IMR-90 (cell line): ENCODE measurements at regions not wholly inside any gene's neighbourhood (a gene's known extent, or its start where the extent isn't known, plus 50 kb on each side); places are given as distances from the start of the nearest gene placed in this dataset.

ENCODE experiments used
- ATAC-seq: fragments of 200-7000 bp; cut with Tn5 transposase; 2 replicates; pipeline ENCODE4 v1.9.1; 2020; ENCODE audit warnings: low read depth, mild to moderate bottlenecking, moderate library complexity
- BruUV-seq: library from RNA; stranded (reverse); fragments of 400-500 nt; replicated peaks from 2 replicates; lab custom pipeline; 2021; lab: Mats Ljungman, UMichigan
- CTCF ChIA-PET: fragments of 300-600 bp; formaldehyde crosslinking; extraction: SDS; loops from one replicate; lab custom pipeline; 2021; ENCODE audit warnings: antibody characterized with exemption; lab: Yijun Ruan, JAX
- POLR2A ChIA-PET: fragments of 300-600 bp; sonication (Branson Sonifier 250); formaldehyde crosslinking; loops from one replicate; lab custom pipeline; 2022; ENCODE audit warnings: antibody characterized with exemption; ENCODE audit not compliant: unreplicated experiment; lab: Charles Lee
- DNase-seq: peaks from one replicate; pipeline ENCODE4 v3.0.0; 2013
- H2AFZ ChIP-seq: replicated peaks from 2 replicates; pipeline ENCODE3; 2013; ENCODE audit warnings: low read length, mild to moderate bottlenecking; ENCODE audit not compliant: poor library complexity
- H2AK5ac ChIP-seq: 2 replicates; pipeline ENCODE4 v1.6.1; 2013; ENCODE audit warnings: low read depth, low read length, inconsistent platforms
- H2AK9ac ChIP-seq: replicated peaks from 2 replicates; pipeline ENCODE3; 2013; ENCODE audit warnings: mild to moderate bottlenecking, low read depth, low read length, moderate library complexity; ENCODE audit not compliant: poor library complexity
- H2BK120ac ChIP-seq: 2 replicates; pipeline ENCODE4 v1.6.1; 2013; ENCODE audit warnings: low read depth, low read length, inconsistent platforms
- H2BK15ac ChIP-seq: 3 replicates; pipeline ENCODE4 v1.6.1; 2013; ENCODE audit warnings: low read depth, low read length, inconsistent platforms
- H2BK20ac ChIP-seq: 2 replicates; pipeline ENCODE4 v1.6.1; 2013; ENCODE audit warnings: low read depth, mild to moderate bottlenecking, inconsistent platforms, low read length, moderate library complexity
- H2BK5ac ChIP-seq: 2 replicates; pipeline ENCODE4 v1.6.1; 2013; ENCODE audit warnings: mild to moderate bottlenecking, low read depth, low read length, inconsistent platforms; ENCODE audit not compliant: poor library complexity, severe bottlenecking
- H3K14ac ChIP-seq: replicated peaks from 2 replicates; pipeline ENCODE4 v1.6.1; 2013; ENCODE audit warnings: low read depth, low read length, inconsistent platforms
- H3K18ac ChIP-seq: 2 replicates; pipeline ENCODE4 v1.6.1; 2013; ENCODE audit warnings: low read depth, low read length, control low read depth
- H3K23ac ChIP-seq: 2 replicates; pipeline ENCODE4 v1.6.1; 2013; ENCODE audit warnings: low read depth, low read length, inconsistent platforms
- H3K27ac ChIP-seq: 2 replicates; pipeline ENCODE4 v1.5.1; 2013; ENCODE audit warnings: mild to moderate bottlenecking, control low read depth, low read length; ENCODE audit not compliant: insufficient read depth
- H3K27me3 ChIP-seq: 2 replicates; pipeline ENCODE4 v1.6.1; 2013; ENCODE audit warnings: low read length; ENCODE audit not compliant: control insufficient read depth, insufficient read depth
- H3K36me3 ChIP-seq: 2 replicates; pipeline ENCODE4 v1.6.1; 2013; ENCODE audit warnings: low read length, mixed read lengths; ENCODE audit not compliant: control insufficient read depth, insufficient read depth
- H3K4ac ChIP-seq: 2 replicates; pipeline ENCODE4 v1.6.1; 2013; ENCODE audit warnings: low read depth, low read length, inconsistent platforms
- H3K4me1 ChIP-seq: 2 replicates; pipeline ENCODE4 v1.6.1; 2013; ENCODE audit warnings: low read length, mixed read lengths; ENCODE audit not compliant: control insufficient read depth, insufficient read depth
- H3K4me2 ChIP-seq: 2 replicates; pipeline ENCODE4 v1.6.1; 2013; ENCODE audit warnings: low read depth, mild to moderate bottlenecking, control low read depth, low read length, moderate library complexity
- H3K4me3 ChIP-seq: 2 replicates; pipeline ENCODE4 v1.5.1; 2013; ENCODE audit warnings: low read depth, mild to moderate bottlenecking, control low read depth, low read length, moderate library complexity; ENCODE audit not compliant: insufficient read depth
- H3K56ac ChIP-seq: 2 replicates; pipeline ENCODE4 v1.6.1; 2013; ENCODE audit warnings: low read length, inconsistent platforms; ENCODE audit not compliant: insufficient read depth; ENCODE audit errors: extremely low read depth
- H3K79me1 ChIP-seq, 2 experiments: 2 replicates each; pipeline ENCODE4 v1.6.1; 2013; ENCODE audit warnings: low read length in 2 of 2, inconsistent platforms in 1 of 2, low read depth in 1 of 2
- H3K9ac ChIP-seq: 2 replicates; pipeline ENCODE4 v1.6.1; 2013; ENCODE audit warnings: low read depth, low read length, control low read depth
- H3K9me1 ChIP-seq: 2 replicates; pipeline ENCODE4 v1.6.1; 2013; ENCODE audit warnings: low read length, inconsistent platforms; ENCODE audit not compliant: insufficient read depth
- H3K9me3 ChIP-seq: 2 replicates; pipeline ENCODE4 v1.6.1; 2013; ENCODE audit warnings: low read length; ENCODE audit not compliant: control insufficient read depth, insufficient read depth
- H4K20me1 ChIP-seq: 2 replicates; pipeline ENCODE4 v1.6.1; 2013; ENCODE audit warnings: low read length, inconsistent platforms; ENCODE audit not compliant: insufficient read depth
- H4K5ac ChIP-seq: 2 replicates; pipeline ENCODE4 v1.6.1; 2013; ENCODE audit warnings: mild to moderate bottlenecking, low read depth, low read length, control low read depth
- H4K8ac ChIP-seq, 2 experiments: 2 replicates each; pipeline ENCODE4 v1.6.1; 2013; ENCODE audit warnings: low read depth in 2 of 2, low read length in 2 of 2, control low read depth in 1 of 2, inconsistent platforms in 1 of 2
- H4K91ac ChIP-seq: 2 replicates; pipeline ENCODE4 v1.6.1; 2013; ENCODE audit warnings: low read depth, low read length, inconsistent platforms; ENCODE audit not compliant: insufficient read depth
- BHLHE40 ChIP-seq: fragments of 150-350 bp; IDR thresholded peaks from 2 replicates; pipeline ENCODE4 v1.6.1; 2016; ENCODE audit warnings: mild to moderate bottlenecking, low read depth, low read length
- CEBPB ChIP-seq: IDR thresholded peaks from 2 replicates; pipeline ENCODE4 v1.6.1; 2012; ENCODE audit warnings: low read depth, low read length, improper control_type of control experiment
- CHD1 ChIP-seq: IDR thresholded peaks from 2 replicates; pipeline ENCODE4 v1.6.1; 2012; ENCODE audit warnings: low read depth, low read length, improper control_type of control experiment
- CTCF ChIP-seq: conservative IDR thresholded peaks from 2 replicates; pipeline ENCODE4 v1.5.1; 2012; ENCODE audit warnings: mild to moderate bottlenecking, low read depth, low read length, improper control_type of control experiment
- ELK1 ChIP-seq: fragments of 150-350 bp; IDR thresholded peaks from 2 replicates; pipeline ENCODE4 v1.6.1; 2016; ENCODE audit warnings: low read depth, mild to moderate bottlenecking, low read length, moderate library complexity, borderline replicate concordance
- MAFK ChIP-seq: IDR thresholded peaks from 2 replicates; pipeline ENCODE4 v1.6.1; 2012; ENCODE audit warnings: low read depth, low read length, improper control_type of control experiment
- MAZ ChIP-seq: IDR thresholded peaks from 2 replicates; pipeline ENCODE4 v1.6.1; 2012; ENCODE audit warnings: low read depth, mild to moderate bottlenecking, low read length, improper control_type of control experiment, moderate library complexity, borderline replicate concordance
- POLR2A ChIP-seq: IDR thresholded peaks from 2 replicates; pipeline ENCODE4 v1.6.1; 2012; ENCODE audit warnings: mild to moderate bottlenecking, low read depth, low read length
- RAD21 ChIP-seq: IDR thresholded peaks from 2 replicates; pipeline ENCODE4 v1.6.1; 2012; ENCODE audit warnings: low read length, improper control_type of control experiment
- RFX5 ChIP-seq: IDR thresholded peaks from 2 replicates; pipeline ENCODE4 v1.8.0; 2012; ENCODE audit warnings: low read depth, mild to moderate bottlenecking, low read length, moderate library complexity
- SMC3 ChIP-seq: fragments of 150-350 bp; IDR thresholded peaks from 2 replicates; pipeline ENCODE4 v1.6.1; 2016; ENCODE audit warnings: low read depth, mild to moderate bottlenecking, antibody characterized with exemption, low read length, moderate library complexity
- USF2 ChIP-seq: fragments of 150-350 bp; IDR thresholded peaks from 2 replicates; pipeline ENCODE4 v1.6.1; 2017; ENCODE audit warnings: mild to moderate bottlenecking, antibody characterized with exemption, low read length, low read depth
- WGBS, 2 experiments: methylation state at CpG; one replicate each; pipeline versions ENCODE4 v1.1.5 to v1.1.7; 2013; ENCODE audit warnings: missing lambda C conversion rate in 2 of 2; ENCODE audit not compliant: insufficient read length in 1 of 2; ENCODE audit errors: extremely low coverage in 2 of 2; 5-methylcytosine and 5-hydroxymethylcytosine counted together
- dilution Hi-C: fragments of 300-500 bp; cut with HindIII; formaldehyde crosslinking; loops from one replicate; pipeline ENCODE4 v1.14.3; 2018; ENCODE audit warnings: low sequenced_read_pairs; ENCODE audit not compliant: unreplicated experiment
- in situ Hi-C: fragments of 300-500 bp; cut with MboI; formaldehyde crosslinking; loops from 3 replicates; pipeline ENCODE4 v1.14.3; 2019; ENCODE audit warnings: low sequenced_read_pairs, inconsistent platforms, mixed read lengths
- intact Hi-C: fragments of 100-400 bp; cut with micrococcal nuclease; formaldehyde crosslinking; loops from 2 replicates; pipeline ENCODE4 v1.10.0; 2022

GRCh38 chr1:5793516-5793915 is 198.7 kb downstream of the NPHP4 start:
- Histone ChIP-seq H3K4me3 (no peak overlapping the region), H2BK15ac (no peak overlapping the region), H4K20me1 (no peaks in the 10 kb centered on the region), H3K4ac (no peak overlapping the region), H2BK20ac (no peak overlapping the region), H4K91ac (no peak overlapping the region), H3K27me3 (no peaks in the 10 kb centered on the region), H3K14ac (no peak overlapping the region), H3K4me1 (no peaks in the 10 kb centered on the region), H3K9ac (no peak overlapping the region), H2AFZ (no peak overlapping the region), H2AK5ac (no peak overlapping the region), H3K23ac (no peak overlapping the region), H3K9me1 (no peaks in the 10 kb centered on the region), H3K18ac (no peak overlapping the region), H4K5ac (no peak overlapping the region), H3K36me3 (no peaks in the 10 kb centered on the region), H3K79me1 (no peaks in the 10 kb centered on the region), H4K8ac (no peak overlapping the region), H3K27ac (no peak overlapping the region), H2BK120ac (no peak overlapping the region), H3K4me2 (no peak overlapping the region), H2AK9ac (no peak overlapping the region), H3K56ac (no peak overlapping the region), H3K9me3 (peaks cover 54% of the 10 kb centered on the region), H2BK5ac (no peak overlapping the region)
- ChIA-PET POLR2A (no interaction called here), CTCF (no interaction called here)
- ATAC-seq (no peak), DNase-seq (no peak)
- TF ChIP-seq BHLHE40 (no peak), USF2 (no peak), ELK1 (no peak), CTCF (no peak), CEBPB (no peak), RAD21 (no peak), CHD1 (no peak), POLR2A (no peak), SMC3 (no peak), RFX5 (no peak), MAZ (no peak), MAFK (no peak)
- intact Hi-C loops = no loop called here
- BruUV-seq = no TSS peak
- in situ Hi-C loops = no loop called here
- WGBS, 2 experiments = no CpG with 5 or more reads among the region's 4 CpGs
- dilution Hi-C loops = no loop called here
